CD14-positive monocyte (primary cell): ENCODE measurements at regions not wholly inside any gene's neighbourhood (a gene's known extent, or its start where the extent isn't known, plus 50 kb on each side); places are given as distances from the start of the nearest gene placed in this dataset.

Source experiments
- DNase-seq, 3 donors: peaks; one replicate each; pipeline ENCODE4 v3.0.0-alpha.2; 2011 to 2022
- H2AFZ ChIP-seq: 2 replicates; pipeline ENCODE4 v1.6.0; 2012; ENCODE audit warnings: mild to moderate bottlenecking, low read depth, low read length, inconsistent platforms; ENCODE audit not compliant: insufficient read depth, poor library complexity, severe bottlenecking
- H3K27ac ChIP-seq, 2 donors: 1 replicate in 1 of 2; 2 replicates in 1 of 2; pipeline ENCODE4 v1.5.1; 2012 to 2013; ENCODE audit warnings: low read length in 2 of 2, control low read depth in 1 of 2, inconsistent platforms in 1 of 2, low read depth in 1 of 2, mild to moderate bottlenecking in 1 of 2
- H3K27me3 ChIP-seq, 2 donors: one replicate each; pipeline versions ENCODE4 v1.6.0 to v1.6.1; 2011 to 2013; ENCODE audit warnings: low read length in 2 of 2; ENCODE audit not compliant: control insufficient read depth in 2 of 2, insufficient read depth in 2 of 2
- H3K36me3 ChIP-seq, 2 donors: replicated peaks in 1 of 2; 1 replicate in 1 of 2; 2 replicates in 1 of 2; pipeline versions ENCODE4 v1.5.1 to v1.6.1; 2012 to 2013; ENCODE audit warnings: low read length in 2 of 2, control low read depth in 1 of 2, inconsistent platforms in 1 of 2, mild to moderate bottlenecking in 1 of 2; ENCODE audit not compliant: insufficient read depth in 2 of 2, control insufficient read depth in 1 of 2
- H3K4me1 ChIP-seq, 2 donors: 1 replicate in 1 of 2; 2 replicates in 1 of 2; pipeline versions ENCODE4 v1.5.1 to v1.6.1; 2012 to 2013; ENCODE audit warnings: low read length in 2 of 2, control low read depth in 1 of 2, inconsistent platforms in 1 of 2, mild to moderate bottlenecking in 1 of 2, moderate library complexity in 1 of 2; ENCODE audit not compliant: insufficient read depth in 2 of 2, control insufficient read depth in 1 of 2
- H3K4me2 ChIP-seq: replicated peaks from 2 replicates; pipeline ENCODE3; 2012; ENCODE audit warnings: low read length, moderate library complexity, mild to moderate bottlenecking; ENCODE audit not compliant: poor library complexity, severe bottlenecking; ENCODE audit errors: extremely low read depth
- H3K4me3 ChIP-seq, 3 experiments: fragments of 200-600 bp in 1 of 3; sonication (generic) in 1 of 3; replicated peaks in 1 of 3; 1 replicate in 2 of 3; 2 replicates in 1 of 3; pipeline ENCODE4 v1.5.1; 2011 to 2013; ENCODE audit warnings: low read length in 3 of 3, mild to moderate bottlenecking in 3 of 3, control low read depth in 2 of 3, low read depth in 2 of 3, inconsistent platforms in 1 of 3, moderate library complexity in 1 of 3
- H3K79me2 ChIP-seq: 2 replicates; pipeline ENCODE4 v1.6.0; 2012; ENCODE audit warnings: mild to moderate bottlenecking, control low read depth, inconsistent platforms, low read length, moderate library complexity; ENCODE audit not compliant: insufficient read depth
- H3K9ac ChIP-seq: 2 replicates; pipeline ENCODE4 v1.6.0; 2017; ENCODE audit warnings: low read length, mild to moderate bottlenecking; ENCODE audit not compliant: insufficient read depth, poor library complexity, severe bottlenecking
- H3K9me3 ChIP-seq, 2 donors: replicated peaks in 1 of 2; 1 replicate in 1 of 2; 2 replicates in 1 of 2; pipeline versions ENCODE4 v1.5.1 to v1.6.1; 2012 to 2013; ENCODE audit warnings: low read length in 2 of 2, control low read depth in 1 of 2; ENCODE audit not compliant: control insufficient read depth in 1 of 2, insufficient read depth in 1 of 2
- H4K20me1 ChIP-seq: 2 replicates; pipeline ENCODE4 v1.6.0; 2012; ENCODE audit warnings: mild to moderate bottlenecking, low read length, control low read depth, moderate library complexity; ENCODE audit not compliant: insufficient read depth
- H3K27ac Mint-ChIP-seq, 7 donors: one replicate each; pipeline ENCODE4 v1.8.0; 2020; ENCODE audit warnings: mild to moderate bottlenecking in 7 of 7, mixed read lengths in 7 of 7, moderate library complexity in 6 of 7, inconsistent platforms in 2 of 7
- H3K27me3 Mint-ChIP-seq, 3 donors: one replicate each; pipeline ENCODE4 v1.8.0; 2021 to 2022; ENCODE audit warnings: low read depth in 3 of 3, mild to moderate bottlenecking in 3 of 3, mixed read lengths in 3 of 3, moderate library complexity in 3 of 3, inconsistent platforms in 1 of 3
- H3K36me3 Mint-ChIP-seq, 2 donors: one replicate each; pipeline ENCODE4 v1.8.0; 2020; ENCODE audit warnings: mixed read lengths in 2 of 2, inconsistent platforms in 1 of 2, mild to moderate bottlenecking in 1 of 2
- H3K4me1 Mint-ChIP-seq: one replicate; pipeline ENCODE4 v1.8.0; 2020; ENCODE audit warnings: mild to moderate bottlenecking, mixed read lengths
- H3K4me3 Mint-ChIP-seq, 2 donors: one replicate each; pipeline ENCODE4 v1.8.0; 2020; ENCODE audit warnings: mild to moderate bottlenecking in 2 of 2, mixed read lengths in 2 of 2, moderate library complexity in 1 of 2
- H3K9me3 Mint-ChIP-seq, 7 donors: one replicate each; pipeline ENCODE4 v1.8.0; 2020 to 2022; ENCODE audit warnings: mixed read lengths in 7 of 7, mild to moderate bottlenecking in 6 of 7, moderate library complexity in 6 of 7, inconsistent platforms in 2 of 7
- CTCF ChIP-seq: fragments of 200-600 bp; IDR thresholded peaks from one replicate; pipeline ENCODE4 v1.8.0; 2022; ENCODE audit warnings: antibody characterized with exemption, mild to moderate bottlenecking
- WGBS: methylation state at CpG from one replicate; pipeline ENCODE4 v1.1.5; 2013; ENCODE audit warnings: missing lambda C conversion rate; ENCODE audit not compliant: insufficient coverage; 5-methylcytosine and 5-hydroxymethylcytosine counted together
- intact Hi-C, 2 donors: fragments of 100-400 bp; cut with micrococcal nuclease; formaldehyde crosslinking; loops; one replicate each; pipeline versions ENCODE4 v1.15.0 to v1.15.1; 2023

- H3K27ac Mint-ChIP-seq, result no peak overlapping the region
- no peaks in the 10 kb centered on the region for H3K36me3 Mint-ChIP-seq
- intact Hi-C loops, result no loop called here
Measured at GRCh38 chr13:18948664-18949488, 232.7 kb downstream of the TUBA3C start.

GRCh38 chr13:18948012-18948663, 233.5 kb downstream of the TUBA3C start:
- H3K36me3 ChIP-seq, result no peaks in the 10 kb centered on the region
- intact Hi-C loops, result no loop called here
- no peak overlapping the region for H3K27ac ChIP-seq
- H3K9me3 Mint-ChIP-seq, result peaks cover 8 to 49% (median 21%) of the 10 kb centered on the region in 7 donors
- H3K36me3 Mint-ChIP-seq, result no peaks in the 10 kb centered on the region
- H3K4me3 ChIP-seq, result no peak overlapping the region
- DNase-seq, result no peak
- H3K4me1 Mint-ChIP-seq, result no peaks in the 10 kb centered on the region
- no peak overlapping the region for H3K9ac ChIP-seq
- no peaks in the 10 kb centered on the region for H3K27me3 Mint-ChIP-seq
- H2AFZ ChIP-seq, result no peak overlapping the region
- TF ChIP-seq CTCF, result no peak
- H3K79me2 ChIP-seq, result no peaks in the 10 kb centered on the region
- WGBS, result 79% methylated on average over 5 of the region's 5 CpGs
- H3K4me2 ChIP-seq, result no peak overlapping the region
- no peaks in the 10 kb centered on the region for H3K27me3 ChIP-seq
- H3K4me1 ChIP-seq, result no peaks in the 10 kb centered on the region
- H4K20me1 ChIP-seq, result no peaks in the 10 kb centered on the region
- H3K9me3 ChIP-seq, result peaks cover 24 to 55% of the 10 kb centered on the region in 2 donors
- no peak overlapping the region for H3K27ac Mint-ChIP-seq
- no peak overlapping the region for H3K4me3 Mint-ChIP-seq

More at GRCh38 chr13:18948664-18949488, 232.7 kb downstream of the TUBA3C start:
- Histone ChIP-seq H3K27me3 (no peaks in the 10 kb centered on the region), H3K27ac (no peak overlapping the region), H2AFZ (no peak overlapping the region), H3K79me2 (no peaks in the 10 kb centered on the region), H3K36me3 (no peaks in the 10 kb centered on the region), H3K4me2 (no peak overlapping the region), H3K4me3 (no peak overlapping the region), H3K9me3 (peaks cover 19 to 51% of the 10 kb centered on the region in 2 donors), H3K4me1 (no peaks in the 10 kb centered on the region), H4K20me1 (no peaks in the 10 kb centered on the region), H3K9ac (no peak overlapping the region)
- Mint-ChIP-seq H3K27me3 (no peaks in the 10 kb centered on the region), H3K9me3 (peaks cover 7 to 51% (median 21%) of the 10 kb centered on the region in 7 donors), H3K4me1 (no peaks in the 10 kb centered on the region), H3K4me3 (no peak overlapping the region)
- no peak for TF ChIP-seq CTCF
- WGBS, result 85% methylated on average over 19 of the region's 19 CpGs
- DNase-seq, result no peak
